Stimulated activated naive B cell treated with anti-CD40 and anti-IgM and Interleukin-4, amounts not matched to agents 10 μg/mL and 1 μg/mL and 100 μg/mL, for 72 hours (primary cell): ENCODE measurements at regions not wholly inside any gene's neighbourhood (a gene's known extent, or its start where the extent isn't known, plus 50 kb on each side); places are given as distances from the start of the nearest gene placed in this dataset.

ENCODE experiments used
- ATAC-seq, 2 donors: fragments of 150-1000 bp; cut with Tn5 transposase; replicated peaks; 2 replicates each; pipeline ENCODE4 v1.10.0; 2021; ENCODE audit warnings: moderate library complexity in 1 of 2
- DNase-seq: peaks from one replicate; pipeline ENCODE4 v3.0.0; 2021
- H3K27ac Mint-ChIP-seq: one replicate; pipeline ENCODE4 v1.8.0; 2022; ENCODE audit warnings: mild to moderate bottlenecking, mixed read lengths
- H3K27me3 Mint-ChIP-seq, 2 donors: one replicate each; pipeline ENCODE4 v1.8.0; 2022; ENCODE audit warnings: mixed read lengths in 2 of 2
- H3K36me3 Mint-ChIP-seq, 2 donors: one replicate each; pipeline ENCODE4 v1.8.0; 2022; ENCODE audit warnings: mixed read lengths in 2 of 2, mild to moderate bottlenecking in 1 of 2
- H3K4me1 Mint-ChIP-seq, 2 donors: one replicate each; pipeline ENCODE4 v1.8.0; 2022; ENCODE audit warnings: mixed read lengths in 2 of 2, mild to moderate bottlenecking in 1 of 2
- H3K4me3 Mint-ChIP-seq, 2 donors: one replicate each; pipeline ENCODE4 v1.8.0; 2022; ENCODE audit warnings: mild to moderate bottlenecking in 2 of 2, mixed read lengths in 2 of 2, moderate library complexity in 1 of 2
- H3K9me3 Mint-ChIP-seq, 2 donors: one replicate each; pipeline ENCODE4 v1.8.0; 2022; ENCODE audit warnings: mixed read lengths in 2 of 2, mild to moderate bottlenecking in 1 of 2

- H3K27ac Mint-ChIP-seq, result no peak overlapping the region
- DNase-seq (no peak), ATAC-seq (no peak)
- H3K27me3 Mint-ChIP-seq, result no peaks in the 10 kb centered on the region
- no peaks in the 10 kb centered on the region for H3K4me1 Mint-ChIP-seq
- H3K36me3 Mint-ChIP-seq, result no peaks in the 10 kb centered on the region
- H3K4me3 Mint-ChIP-seq, result no peak overlapping the region
- H3K9me3 Mint-ChIP-seq, result peaks cover 2 to 3% of the 10 kb centered on the region in 2 donors
Measured at GRCh38 chr7:33805630-33806233, 99.6 kb upstream of the BMPER start.

- DNase-seq, result no peak
- ATAC-seq, result no peak
- Mint-ChIP-seq H3K4me1 (no peaks in the 10 kb centered on the region), H3K27ac (no peak overlapping the region), H3K4me3 (no peak overlapping the region), H3K27me3 (no peaks in the 10 kb centered on the region), H3K9me3 (no peaks in the 10 kb centered on the region), H3K36me3 (no peaks in the 10 kb centered on the region)
Measured at GRCh38 chr7:33806298-33807154, 98.8 kb upstream of the BMPER start.

- no peaks in the 10 kb centered on the region for H3K27me3 Mint-ChIP-seq
- no peak for DNase-seq
- H3K4me3 Mint-ChIP-seq, result no peak overlapping the region
- H3K36me3 Mint-ChIP-seq, result no peaks in the 10 kb centered on the region
- no peaks in the 10 kb centered on the region for H3K9me3 Mint-ChIP-seq
- H3K27ac Mint-ChIP-seq, result no peak overlapping the region
- no peaks in the 10 kb centered on the region for H3K4me1 Mint-ChIP-seq
- ATAC-seq, result no peak
Measured at GRCh38 chr7:33807155-33807530, 98.2 kb upstream of the BMPER start.

GRCh38 chr7:33807779-33808482 is 97.4 kb upstream of the BMPER start:
- no peak overlapping the region for H3K4me3 Mint-ChIP-seq
- ATAC-seq (no peak), DNase-seq (no peak)
- no peak overlapping the region for H3K27ac Mint-ChIP-seq
- no peaks in the 10 kb centered on the region for H3K27me3 Mint-ChIP-seq
- no peaks in the 10 kb centered on the region for H3K36me3 Mint-ChIP-seq
- peaks cover 4 to 5% of the 10 kb centered on the region in 2 donors for H3K9me3 Mint-ChIP-seq
- H3K4me1 Mint-ChIP-seq, result no peaks in the 10 kb centered on the region

GRCh38 chr7:33809228-33809627 is 96.1 kb upstream of the BMPER start:
- no peak overlapping the region for H3K27ac Mint-ChIP-seq
- no peak for ATAC-seq
- DNase-seq, result no peak
- H3K27me3 Mint-ChIP-seq, result no peaks in the 10 kb centered on the region
- no peak overlapping the region for H3K4me3 Mint-ChIP-seq
- H3K9me3 Mint-ChIP-seq, result peaks cover 4 to 5% of the 10 kb centered on the region in 2 donors
- H3K36me3 Mint-ChIP-seq, result no peaks in the 10 kb centered on the region
- H3K4me1 Mint-ChIP-seq, result no peaks in the 10 kb centered on the region

GRCh38 chr7:33810356-33810755 is 95.0 kb upstream of the BMPER start:
- DNase-seq (no peak), ATAC-seq (no peak)
- Mint-ChIP-seq H3K27me3 (no peaks in the 10 kb centered on the region), H3K4me1 (no peaks in the 10 kb centered on the region), H3K36me3 (no peaks in the 10 kb centered on the region), H3K27ac (no peak overlapping the region), H3K4me3 (no peak overlapping the region), H3K9me3 (peaks cover 4 to 5% of the 10 kb centered on the region in 2 donors)

- no peaks in the 10 kb centered on the region for H3K4me1 Mint-ChIP-seq
- H3K27me3 Mint-ChIP-seq, result peaks cover 0 to 4% of the 10 kb centered on the region in 2 donors
- H3K9me3 Mint-ChIP-seq, result peaks cover 4 to 5% of the 10 kb centered on the region in 2 donors
- H3K27ac Mint-ChIP-seq, result no peak overlapping the region
- H3K4me3 Mint-ChIP-seq, result no peak overlapping the region
- H3K36me3 Mint-ChIP-seq, result no peaks in the 10 kb centered on the region
- no peak for DNase-seq
- ATAC-seq, result no peak
Measured at GRCh38 chr7:33813331-33813730, 92.0 kb upstream of the BMPER start.

GRCh38 chr7:33814400-33814799 is 90.9 kb upstream of the BMPER start:
- Mint-ChIP-seq H3K9me3 (peaks cover 4 to 5% of the 10 kb centered on the region in 2 donors), H3K4me1 (no peaks in the 10 kb centered on the region), H3K27ac (no peak overlapping the region), H3K27me3 (peaks cover 0 to 4% of the 10 kb centered on the region in 2 donors), H3K4me3 (no peak overlapping the region), H3K36me3 (no peaks in the 10 kb centered on the region)
- DNase-seq, result no peak
- ATAC-seq, result no peak

GRCh38 chr7:33814936-33815335 is 90.4 kb upstream of the BMPER start:
- Mint-ChIP-seq H3K9me3 (peaks cover 6 to 9% of the 10 kb centered on the region in 2 donors), H3K4me1 (no peaks in the 10 kb centered on the region), H3K4me3 (no peak overlapping the region), H3K36me3 (no peaks in the 10 kb centered on the region), H3K27ac (no peak overlapping the region), H3K27me3 (peaks cover 0 to 4% of the 10 kb centered on the region in 2 donors)
- DNase-seq (no peak), ATAC-seq (no peak)

GRCh38 chr7:33815336-33815735 is 90.0 kb upstream of the BMPER start:
- no peaks in the 10 kb centered on the region for H3K36me3 Mint-ChIP-seq
- ATAC-seq, result no peak
- DNase-seq, result no peak
- H3K27ac Mint-ChIP-seq, result no peak overlapping the region
- H3K9me3 Mint-ChIP-seq, result peaks cover 8 to 12% of the 10 kb centered on the region in 2 donors
- H3K4me1 Mint-ChIP-seq, result no peaks in the 10 kb centered on the region
- H3K4me3 Mint-ChIP-seq, result no peak overlapping the region
- H3K27me3 Mint-ChIP-seq, result peaks cover 0 to 4% of the 10 kb centered on the region in 2 donors

- no peaks in the 10 kb centered on the region for H3K36me3 Mint-ChIP-seq
- H3K27ac Mint-ChIP-seq, result no peak overlapping the region
- H3K27me3 Mint-ChIP-seq, result peaks cover 0 to 4% of the 10 kb centered on the region in 2 donors
- no peak overlapping the region for H3K4me3 Mint-ChIP-seq
- H3K9me3 Mint-ChIP-seq, result peaks cover 8 to 12% of the 10 kb centered on the region in 2 donors
- DNase-seq, result no peak
- no peak for ATAC-seq
- no peaks in the 10 kb centered on the region for H3K4me1 Mint-ChIP-seq
Measured at GRCh38 chr7:33816106-33816505, 89.2 kb upstream of the BMPER start.

GRCh38 chr7:33819658-33820057 is 85.7 kb upstream of the BMPER start:
- DNase-seq, result no peak
- H3K27me3 Mint-ChIP-seq, result peaks cover 0 to 4% of the 10 kb centered on the region in 2 donors
- no peak overlapping the region for H3K27ac Mint-ChIP-seq
- ATAC-seq, result no peak
- no peaks in the 10 kb centered on the region for H3K4me1 Mint-ChIP-seq
- H3K4me3 Mint-ChIP-seq, result no peak overlapping the region
- peaks cover 4 to 7% of the 10 kb centered on the region in 2 donors for H3K9me3 Mint-ChIP-seq
- H3K36me3 Mint-ChIP-seq, result no peaks in the 10 kb centered on the region

GRCh38 chr7:33820206-33820605 is 85.1 kb upstream of the BMPER start:
- peaks cover 0 to 4% of the 10 kb centered on the region in 2 donors for H3K27me3 Mint-ChIP-seq
- H3K36me3 Mint-ChIP-seq, result no peaks in the 10 kb centered on the region
- ATAC-seq (no peak), DNase-seq (no peak)
- no peaks in the 10 kb centered on the region for H3K4me1 Mint-ChIP-seq
- H3K27ac Mint-ChIP-seq, result no peak overlapping the region
- no peak overlapping the region for H3K4me3 Mint-ChIP-seq
- peaks cover 4 to 7% of the 10 kb centered on the region in 2 donors for H3K9me3 Mint-ChIP-seq

- Mint-ChIP-seq H3K4me1 (no peaks in the 10 kb centered on the region), H3K4me3 (no peak overlapping the region)
Measured at GRCh38 chr7:33821970-33822369, 83.4 kb upstream of the BMPER start.

More at GRCh38 chr7:33821970-33822369, 83.4 kb upstream of the BMPER start:
- no peaks in the 10 kb centered on the region for H3K36me3 Mint-ChIP-seq
- ATAC-seq (no peak), DNase-seq (no peak)
- H3K9me3 Mint-ChIP-seq, result peaks cover 4 to 7% of the 10 kb centered on the region in 2 donors
- peaks cover 0 to 4% of the 10 kb centered on the region in 2 donors for H3K27me3 Mint-ChIP-seq
- no peak overlapping the region for H3K27ac Mint-ChIP-seq
